ENCODE measurements at regions not wholly inside any gene's neighbourhood (a gene's known extent, or its start where the extent isn't known, plus 50 kb on each side); places are given as distances from the start of the nearest gene placed in this dataset.
"Not testable (repeated sequence)": the region's sequence is repeated elsewhere in the genome, so short reads cannot be mapped to it uniquely, and the experiment has no call there.

- H3K4me3 ChIP-seq (ENCODE audit: low read depth in 2 of 2, low read length in 2 of 2) = no peak overlapping the region
- in situ Hi-C loops (cut with HindIII; ENCODE audit: low pct_unique_long_range_greater_than_20kb, low sequenced_read_pairs) = no loop called here
- intact Hi-C loops (cut with micrococcal nuclease; ENCODE audit: unreplicated experiment) = no loop called here
- no peaks in the 10 kb centered on the region for H3K36me3 ChIP-seq (ENCODE audit: control insufficient read depth, insufficient read depth, low read length)
- no peaks in the 10 kb centered on the region for H3K4me1 ChIP-seq (ENCODE audit: control insufficient read depth, insufficient read depth, low read length)
- no peak for ATAC-seq
- no peak overlapping the region for H3K27ac ChIP-seq (ENCODE audit: low read length)
- no peak for DNase-seq (ENCODE audit: low read depth, low spot score)
- CTCF ChIA-PET = no interaction called here
- TF ChIP-seq CTCF (IDR thresholded peaks at IDR 0.05) (no peak), POLR2AphosphoS5 (IDR thresholded peaks at IDR 0.05; ENCODE audit: low read depth, low read length) (no peak), TCF7L2 (IDR thresholded peaks at IDR 0.05; ENCODE audit: low read depth, low read length) (no peak), REST (IDR thresholded peaks at IDR 0.05; ENCODE audit: insufficient read depth in 1 of 2, low read depth in 2 of 2, low read length in 1 of 2) (no peak)
- POLR2A ChIA-PET = no interaction called here
- BruUV-seq (replicated peaks) = no TSS peak
- H3K9me3 ChIP-seq (ENCODE audit: control insufficient read depth, insufficient read depth, low read depth, low read length) = no peaks in the 10 kb centered on the region
- H3K27me3 ChIP-seq (ENCODE audit: control insufficient read depth, insufficient read depth, low read length) = no peaks in the 10 kb centered on the region
Observed at GRCh38 chr7:91571601-91572000, 307.4 kb downstream of the FZD1 start.

- no peak overlapping the region for H3K4me3 ChIP-seq (ENCODE audit: low read depth in 2 of 2, low read length in 2 of 2)
- ChIA-PET POLR2A (interaction anchor here (0.7 kb wide), 1 partner anchor 26 kb away, joined by 12 read pairs; no protein-coding TSS in a partner anchor), CTCF (interaction anchor here (0.7 kb wide), 1 partner anchor 60 kb away, joined by 3 read pairs; no protein-coding TSS in a partner anchor)
- BruUV-seq (replicated peaks) = no TSS peak
- no peak overlapping the region for H3K27ac ChIP-seq (ENCODE audit: low read length)
- intact Hi-C loops (cut with micrococcal nuclease; ENCODE audit: unreplicated experiment) = no loop called here
- H3K27me3 ChIP-seq (ENCODE audit: control insufficient read depth, insufficient read depth, low read length) = no peaks in the 10 kb centered on the region
- in situ Hi-C loops (cut with HindIII; ENCODE audit: low pct_unique_long_range_greater_than_20kb, low sequenced_read_pairs) = no loop called here
- TF ChIP-seq CTCF (IDR thresholded peaks at IDR 0.05) (no peak), TCF7L2 (IDR thresholded peaks at IDR 0.05; ENCODE audit: low read depth, low read length) (no peak), POLR2AphosphoS5 (IDR thresholded peaks at IDR 0.05; ENCODE audit: low read depth, low read length) (no peak), SIN3A (IDR thresholded peaks at IDR 0.05; ENCODE audit: borderline replicate concordance, insufficient read depth, low read depth, low read length) (no peak), REST (IDR thresholded peaks at IDR 0.05; ENCODE audit: insufficient read depth in 1 of 2, low read depth in 2 of 2, low read length in 1 of 2) (no peak)
- DNase-seq (ENCODE audit: low read depth, low spot score) = no peak
- no peaks in the 10 kb centered on the region for H3K36me3 ChIP-seq (ENCODE audit: control insufficient read depth, insufficient read depth, low read length)
- no peaks in the 10 kb centered on the region for H3K4me1 ChIP-seq (ENCODE audit: control insufficient read depth, insufficient read depth, low read length)
- no peaks in the 10 kb centered on the region for H3K9me3 ChIP-seq (ENCODE audit: control insufficient read depth, insufficient read depth, low read depth, low read length)
- no peak for ATAC-seq
Observed at GRCh38 chr7:91573405-91573804, 307.1 kb downstream of the MTERF1 start.

GRCh38 chr7:91576459-91576858, 304.0 kb downstream of the MTERF1 start:
- intact Hi-C loops (cut with micrococcal nuclease; ENCODE audit: unreplicated experiment); H3K4me1 ChIP-seq (ENCODE audit: control insufficient read depth, insufficient read depth, low read length); POLR2A ChIA-PET; H3K36me3 ChIP-seq (ENCODE audit: control insufficient read depth, insufficient read depth, low read length); H3K9me3 ChIP-seq (ENCODE audit: control insufficient read depth, insufficient read depth, low read depth, low read length); CTCF ChIA-PET; DNase-seq (ENCODE audit: low read depth, low spot score); H3K4me3 ChIP-seq (ENCODE audit: low read depth in 2 of 2, low read length in 2 of 2); H3K27me3 ChIP-seq (ENCODE audit: control insufficient read depth, insufficient read depth, low read length); BruUV-seq (replicated peaks); in situ Hi-C loops (cut with HindIII; ENCODE audit: low pct_unique_long_range_greater_than_20kb, low sequenced_read_pairs); H3K27ac ChIP-seq (ENCODE audit: low read length); ATAC-seq: not testable (repeated sequence)

All from Panc1 (cell line).